SU-DHL-6 (cell line): ENCODE measurements at regions not wholly inside any gene's neighbourhood (a gene's known extent, or its start where the extent isn't known, plus 50 kb on each side); places are given as distances from the start of the nearest gene placed in this dataset.

Source experiments
- EZH2phosphoT487 ChIP-seq: fragments of 200-600 bp; sonication (generic), shearing (Covaris generic); conservative IDR thresholded peaks from 2 replicates; pipeline ENCODE4 v1.6.1; 2018; ENCODE audit warnings: mild to moderate bottlenecking, antibody characterized with exemption, low read length, moderate library complexity, mixed read lengths
- TF ChIP-seq, protein P1 (sequence below): fragments of 200-600 bp; sonication (generic); IDR thresholded peaks from one replicate; pipeline ENCODE4 v1.5.1; 2017; ENCODE audit warnings: antibody characterized with exemption, mild to moderate bottlenecking, low read length, moderate library complexity; ENCODE audit not compliant: insufficient read depth, poor library complexity, severe bottlenecking

DNA sequence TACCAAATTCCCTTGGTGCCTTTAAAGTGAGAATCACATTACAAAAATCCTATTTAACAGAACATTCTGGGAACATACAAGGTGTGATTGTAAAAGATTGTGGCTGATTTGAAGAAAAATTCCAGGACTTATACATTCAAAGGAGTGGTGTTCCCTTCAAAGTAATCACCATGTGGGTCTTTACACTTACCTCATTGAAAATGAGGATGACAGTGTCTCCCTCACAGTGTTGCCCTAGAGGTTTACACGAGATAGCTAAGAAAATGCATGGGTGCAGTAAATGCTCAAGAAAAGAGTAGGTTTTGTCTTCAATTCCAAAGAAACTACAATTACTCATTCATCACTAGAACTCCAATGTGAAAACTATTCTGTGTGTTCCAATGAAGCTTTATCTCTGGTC lies 331.5 kb downstream of the SLC4A3 start:
- TF ChIP-seq, protein P1, sequence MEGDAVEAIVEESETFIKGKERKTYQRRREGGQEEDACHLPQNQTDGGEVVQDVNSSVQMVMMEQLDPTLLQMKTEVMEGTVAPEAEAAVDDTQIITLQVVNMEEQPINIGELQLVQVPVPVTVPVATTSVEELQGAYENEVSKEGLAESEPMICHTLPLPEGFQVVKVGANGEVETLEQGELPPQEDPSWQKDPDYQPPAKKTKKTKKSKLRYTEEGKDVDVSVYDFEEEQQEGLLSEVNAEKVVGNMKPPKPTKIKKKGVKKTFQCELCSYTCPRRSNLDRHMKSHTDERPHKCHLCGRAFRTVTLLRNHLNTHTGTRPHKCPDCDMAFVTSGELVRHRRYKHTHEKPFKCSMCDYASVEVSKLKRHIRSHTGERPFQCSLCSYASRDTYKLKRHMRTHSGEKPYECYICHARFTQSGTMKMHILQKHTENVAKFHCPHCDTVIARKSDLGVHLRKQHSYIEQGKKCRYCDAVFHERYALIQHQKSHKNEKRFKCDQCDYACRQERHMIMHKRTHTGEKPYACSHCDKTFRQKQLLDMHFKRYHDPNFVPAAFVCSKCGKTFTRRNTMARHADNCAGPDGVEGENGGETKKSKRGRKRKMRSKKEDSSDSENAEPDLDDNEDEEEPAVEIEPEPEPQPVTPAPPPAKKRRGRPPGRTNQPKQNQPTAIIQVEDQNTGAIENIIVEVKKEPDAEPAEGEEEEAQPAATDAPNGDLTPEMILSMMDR: no peak
- no peak for TF ChIP-seq EZH2phosphoT487
